Ishikawa (cell line): ENCODE measurements at regions not wholly inside any gene's neighbourhood (a gene's known extent, or its start where the extent isn't known, plus 50 kb on each side); places are given as distances from the start of the nearest gene placed in this dataset.

ENCODE experiments used
- EP300 ChIP-seq: IDR thresholded peaks from 2 replicates; pipeline ENCODE4 v1.6.1; 2012; ENCODE audit warnings: borderline replicate concordance
- NFIC ChIP-seq: IDR thresholded peaks from 2 replicates; pipeline ENCODE4 v1.6.1; 2012
- TAF1 ChIP-seq: IDR thresholded peaks from 2 replicates; pipeline ENCODE4 v1.6.1; 2012; ENCODE audit warnings: low read depth, mild to moderate bottlenecking
- YY1 ChIP-seq: IDR thresholded peaks from 2 replicates; pipeline ENCODE4 v1.6.1; 2012; ENCODE audit warnings: low read depth

- TF ChIP-seq TAF1 = no peak
- no peak for TF ChIP-seq EP300
- no peak for TF ChIP-seq YY1
- TF ChIP-seq NFIC = no peak
Measured at GRCh38 chr4:114547340-114548134, 51.1 kb upstream of the UGT8 start.
